Globus pallidus (tissue), 1 donor: ENCODE measurements at regions not wholly inside any gene's neighbourhood (a gene's known extent, or its start where the extent isn't known, plus 50 kb on each side); places are given as distances from the start of the nearest gene placed in this dataset.
"Not testable (repeated sequence)": the region's sequence is repeated elsewhere in the genome, so short reads cannot be mapped to it uniquely, and the experiment has no call there.

Experiments
- DNase-seq: peaks from one replicate; pipeline ENCODE4 v3.0.0-alpha.2; 2015; ENCODE audit warnings: low spot score

DNA sequence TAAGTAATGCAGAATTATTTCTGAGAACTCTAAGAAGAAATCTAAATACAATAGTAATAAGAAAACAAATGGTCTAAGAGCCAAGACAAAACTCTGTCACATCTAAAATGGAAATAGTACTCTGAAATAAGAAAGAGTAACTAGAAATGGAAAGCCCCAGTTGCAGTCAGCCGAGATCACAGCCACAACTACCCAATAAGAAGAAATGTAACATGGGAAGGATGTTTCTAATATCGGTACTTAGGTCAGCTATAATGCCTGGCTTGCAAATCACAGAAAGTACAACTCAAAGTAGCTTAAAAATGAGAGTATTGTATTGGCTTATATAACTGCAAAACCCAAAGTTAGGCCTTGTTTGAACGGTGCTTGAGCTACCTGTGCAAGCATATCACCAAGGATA, 58.6 kb upstream of the USP25 start:
- no peak for DNase-seq

- DNase-seq, result not testable (repeated sequence)
Measured at GRCh38 chr21:15672578-15672977, 57.2 kb upstream of the USP25 start.

DNA sequence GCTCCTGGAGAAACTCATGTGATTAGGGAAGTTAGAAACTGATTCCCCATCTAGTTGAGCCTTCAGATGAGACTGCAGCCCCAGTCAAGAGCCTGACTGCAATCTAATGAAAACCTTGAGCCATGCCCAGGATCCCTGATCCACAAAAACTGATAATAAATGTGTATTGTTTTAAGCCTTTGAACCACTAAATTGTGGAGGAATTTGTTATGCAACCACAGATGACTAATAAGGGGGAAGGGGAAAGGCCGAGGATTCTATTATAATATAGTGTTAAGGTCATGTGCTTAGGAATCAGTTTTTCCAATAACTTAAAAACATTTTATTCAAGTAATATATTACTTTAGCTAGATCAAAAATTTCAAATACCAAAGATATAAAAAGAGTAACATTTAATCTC, 52.8 kb upstream of the USP25 start:
- DNase-seq, result no peak

- no peak for DNase-seq
Measured at GRCh38 chr21:15679630-15680029, 50.2 kb upstream of the USP25 start.
